NCI-H2029 treated with DMSO at 0.1 percent for 48 hours (cell line): ENCODE measurements at regions not wholly inside any gene's neighbourhood (a gene's known extent, or its start where the extent isn't known, plus 50 kb on each side); places are given as distances from the start of the nearest gene placed in this dataset.
A peak's percentile ranks its signal among the peaks of the same experiment; 100 is the strongest.

Experiments
- DNase-seq: peaks from one replicate; lab custom pipeline; 2025; lab: John Stamatoyannopoulos, UW

DNA sequence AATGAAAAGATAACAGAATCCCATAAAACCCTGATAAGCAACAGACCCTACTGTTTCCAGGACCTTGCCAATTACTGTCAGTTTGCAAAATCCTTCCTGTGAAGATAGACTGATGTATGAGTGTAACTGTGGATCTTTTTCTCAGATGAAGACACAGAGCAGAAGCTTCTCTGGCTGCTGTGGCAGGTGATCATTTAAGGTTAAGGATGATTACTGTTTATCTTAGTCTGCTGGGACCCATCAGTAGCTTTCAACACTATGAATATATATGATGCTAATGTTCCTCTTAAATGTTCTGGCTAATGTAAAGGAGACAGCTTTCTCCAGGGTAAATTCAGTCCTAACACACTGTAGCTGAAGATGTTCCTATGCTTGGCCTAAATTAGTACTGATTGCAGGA, 56.0 kb upstream of the CTTNBP2 start:
- DNase-seq: no peak

DNA sequence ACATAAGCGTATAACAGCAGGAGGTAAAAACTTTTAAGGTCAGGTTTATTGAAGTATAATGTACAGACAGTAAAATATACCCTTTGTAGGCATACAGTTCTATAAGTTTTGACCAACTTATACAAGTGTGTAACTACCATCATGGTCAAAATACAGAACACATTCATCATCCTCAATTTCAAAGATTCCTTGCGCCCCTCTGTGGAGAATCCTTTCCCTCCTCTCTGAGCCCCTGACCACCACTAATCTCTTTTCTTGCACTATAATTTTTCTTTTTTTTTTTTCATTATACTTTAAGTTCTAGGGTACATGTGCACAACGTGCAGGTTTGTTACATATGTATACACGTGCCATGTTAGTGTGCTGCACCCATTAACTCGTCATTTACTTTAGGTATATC, 58.1 kb upstream of the CTTNBP2 start:
- DNase-seq: no peak

DNA sequence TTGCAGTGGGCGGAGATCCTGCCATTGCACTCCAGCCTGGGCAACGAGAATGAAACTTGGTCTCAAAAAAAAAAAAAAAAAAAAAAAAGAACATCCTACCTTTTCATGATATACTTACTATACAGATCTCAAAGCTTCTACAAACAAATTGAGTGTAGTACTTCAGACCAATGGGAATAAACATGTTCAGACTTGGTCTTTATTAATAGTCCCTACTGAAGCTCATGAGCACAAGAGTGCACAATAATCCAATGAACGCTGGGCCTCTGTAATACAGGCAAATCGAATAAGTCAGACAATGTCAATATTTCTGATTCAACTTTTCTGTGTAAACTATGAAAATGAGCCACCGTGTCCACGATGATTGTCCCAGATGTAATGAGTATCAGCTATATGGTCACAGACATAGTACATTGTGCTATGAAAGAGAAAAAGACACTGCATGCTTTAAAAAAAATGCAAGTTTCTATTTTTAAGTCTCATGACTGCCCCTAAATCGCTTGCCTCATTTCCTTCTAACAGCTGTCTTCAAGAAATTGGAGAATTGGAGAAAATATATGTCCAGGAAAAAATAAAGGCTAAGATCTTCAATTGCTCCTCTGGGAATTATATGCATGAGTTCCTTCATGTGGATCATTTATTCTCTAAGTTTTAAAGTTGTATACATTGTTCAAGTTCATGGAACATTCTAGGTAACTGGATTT, 64.0 kb upstream of the CTTNBP2 start:
- DNase-seq: no peak

DNA sequence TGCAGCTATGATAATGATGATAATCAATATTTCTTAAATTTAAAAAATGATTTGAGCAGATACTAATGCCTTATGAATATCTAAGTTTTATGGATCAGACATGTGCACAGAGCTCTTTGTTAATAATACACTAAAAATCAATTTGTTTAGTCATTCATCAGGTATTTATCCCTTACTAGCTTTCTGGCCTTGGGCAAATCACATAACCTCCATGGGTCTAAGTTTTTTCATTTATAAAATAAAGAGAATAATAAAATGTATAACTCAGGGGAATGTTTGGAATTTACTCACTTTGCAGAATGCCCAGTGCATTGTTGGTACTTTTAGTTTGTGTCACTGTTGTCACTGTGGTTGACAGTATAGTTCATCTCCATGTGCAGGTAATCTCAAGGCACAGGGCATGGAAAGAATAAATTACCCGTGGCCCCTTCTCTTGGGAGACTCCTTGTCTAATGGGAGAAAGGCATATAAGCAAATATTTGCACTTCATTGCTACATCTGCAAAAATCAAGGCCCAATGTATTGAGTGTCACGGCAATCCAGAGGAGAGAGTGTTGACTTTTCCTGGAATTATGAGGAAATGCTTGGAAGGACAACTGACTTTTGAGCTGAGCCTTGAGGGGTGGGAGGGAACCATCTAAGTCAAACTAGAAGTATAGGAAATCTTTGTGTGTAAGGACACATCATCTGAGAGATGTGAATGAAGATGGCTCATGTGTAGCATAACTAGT, 64.7 kb upstream of the CTTNBP2 start:
- DNase-seq: no peak

DNA sequence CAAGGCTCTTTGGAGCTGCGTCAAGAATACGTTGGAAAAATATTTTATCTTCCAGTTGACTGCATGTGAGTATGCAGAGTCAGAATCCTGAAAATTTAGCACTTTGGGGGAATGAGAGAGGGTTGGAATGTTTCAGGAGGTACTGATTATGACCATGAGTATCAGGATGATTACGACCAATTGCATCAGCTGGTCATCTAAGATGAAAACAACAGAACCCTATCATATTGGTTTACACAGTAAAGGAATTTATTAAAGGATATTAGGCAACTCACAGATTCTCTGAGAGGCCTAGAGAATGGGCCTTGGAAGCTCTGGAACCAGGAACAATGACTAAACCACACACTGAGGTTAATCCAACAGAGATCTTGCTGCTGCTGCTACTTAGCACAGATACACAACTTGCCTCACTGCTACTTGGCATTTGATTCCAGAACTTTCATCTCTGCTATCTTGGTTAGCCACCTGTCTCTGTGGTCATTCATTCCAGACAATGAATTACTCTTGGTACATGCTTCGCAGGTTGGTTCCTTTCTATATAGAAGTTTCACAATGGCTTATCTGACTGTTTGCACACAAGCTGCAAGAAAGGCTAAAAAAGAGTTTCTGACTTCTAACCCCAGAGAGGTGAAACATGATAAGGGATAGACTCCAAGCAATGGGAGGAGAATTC, 68.0 kb upstream of the CTTNBP2 start:
- no peak for DNase-seq

DNA sequence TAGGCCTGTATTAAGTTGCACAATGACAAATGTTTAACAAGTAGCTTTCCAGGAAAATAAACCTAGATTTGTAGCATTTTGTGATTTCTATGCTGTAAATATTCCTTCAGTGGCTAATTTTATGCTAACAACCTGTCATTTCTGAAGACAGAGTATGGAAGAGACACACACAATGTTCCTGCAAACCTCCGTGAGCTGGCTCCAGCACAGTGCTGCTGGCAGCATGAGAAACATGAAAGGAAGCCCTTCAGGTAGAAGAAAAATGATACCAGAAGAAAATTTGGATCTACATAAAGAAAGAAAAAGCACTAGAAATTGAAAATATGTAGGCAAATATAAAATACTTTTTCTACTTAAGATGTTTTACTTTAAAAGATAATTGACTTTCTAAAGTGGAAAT, 69.5 kb upstream of the CTTNBP2 start:
- no peak for DNase-seq

DNA sequence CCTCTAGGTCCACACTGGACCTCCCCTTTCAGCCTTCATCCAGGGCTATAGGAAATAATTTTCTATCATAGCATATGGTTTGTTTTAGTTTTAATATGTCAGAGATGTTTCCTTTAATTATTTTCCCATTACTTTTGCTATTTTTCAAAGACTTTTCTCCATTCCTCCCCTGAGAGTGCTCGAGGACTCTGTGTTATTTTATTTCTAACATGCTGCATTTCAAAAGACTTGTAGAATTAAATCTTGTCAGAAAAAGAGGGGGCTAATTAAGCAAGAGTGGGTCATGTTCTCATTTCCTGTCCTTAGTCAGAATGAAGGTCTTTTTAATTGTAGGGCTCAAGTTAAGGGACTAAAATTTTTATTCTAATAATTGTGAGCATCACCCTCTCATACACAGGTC, 71.6 kb upstream of the CTTNBP2 start:
- no peak for DNase-seq

DNA sequence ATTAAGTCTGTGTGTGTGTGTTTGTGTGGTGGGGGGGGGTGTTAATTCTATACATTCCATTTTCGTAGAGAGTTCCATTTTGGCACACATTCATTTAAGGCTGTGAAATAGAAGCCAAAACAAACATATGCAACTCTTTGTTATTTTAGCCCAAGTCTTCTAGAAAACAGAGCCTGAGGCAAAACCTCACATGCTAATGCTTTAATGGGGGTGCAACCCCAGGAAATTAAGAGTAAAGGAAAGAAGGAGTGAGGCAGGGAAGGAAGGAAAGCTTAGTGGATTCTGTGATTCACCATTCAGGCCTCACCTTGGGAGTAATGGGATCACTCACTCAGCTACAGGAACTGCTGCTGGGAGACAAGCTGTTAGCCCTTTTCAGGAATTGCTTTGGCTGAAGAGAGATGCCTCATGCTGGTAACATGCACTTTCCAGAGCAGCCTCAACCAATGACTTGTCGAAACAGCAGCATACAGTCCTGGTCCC, 73.0 kb upstream of the CTTNBP2 start:
- DNase-seq: no peak

DNA sequence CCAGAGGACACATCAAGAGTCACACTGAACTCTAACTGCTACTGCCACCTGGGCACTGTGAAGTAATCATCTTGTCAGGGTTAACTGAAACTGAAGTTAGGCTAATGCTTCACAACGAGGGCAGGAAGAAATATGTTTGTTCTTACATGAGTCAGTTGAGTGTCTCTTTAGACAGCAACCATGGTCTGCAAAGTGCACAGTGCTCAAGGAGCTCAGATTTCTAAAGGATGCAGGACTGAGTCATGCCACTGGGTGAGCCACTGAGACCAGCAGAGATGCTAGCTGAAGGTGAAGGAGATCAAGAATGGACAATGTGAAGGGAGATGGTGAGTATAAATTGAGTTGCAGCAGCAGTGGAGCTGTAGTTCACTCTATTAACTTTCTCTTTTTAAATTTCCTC, 76.0 kb upstream of the CTTNBP2 start:
- DNase-seq: no peak

- DNase-seq: no peak
These were observed 77.5 kb upstream of the CTTNBP2 start for GRCh38 chr7:117950601-117951260.

DNA sequence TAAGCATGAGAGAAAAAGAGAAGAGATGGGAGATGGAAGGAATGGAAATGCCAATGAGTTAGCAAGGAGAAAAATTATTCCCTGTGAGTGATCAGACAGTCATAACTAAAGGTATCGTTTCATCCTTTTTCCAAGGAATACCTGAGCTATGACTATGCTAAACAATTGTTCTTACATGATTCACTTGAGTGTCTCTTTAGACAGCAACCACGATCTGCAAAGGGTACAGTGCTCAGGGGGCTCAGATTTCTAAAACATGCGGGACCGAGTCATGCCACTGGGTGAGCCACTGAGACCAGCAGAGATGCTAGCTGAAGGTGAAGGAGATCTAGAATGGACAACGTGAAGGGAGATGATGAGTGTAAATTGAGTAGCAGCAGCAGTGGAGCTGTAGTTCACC, 78.0 kb upstream of the CTTNBP2 start:
- no peak for DNase-seq

DNA sequence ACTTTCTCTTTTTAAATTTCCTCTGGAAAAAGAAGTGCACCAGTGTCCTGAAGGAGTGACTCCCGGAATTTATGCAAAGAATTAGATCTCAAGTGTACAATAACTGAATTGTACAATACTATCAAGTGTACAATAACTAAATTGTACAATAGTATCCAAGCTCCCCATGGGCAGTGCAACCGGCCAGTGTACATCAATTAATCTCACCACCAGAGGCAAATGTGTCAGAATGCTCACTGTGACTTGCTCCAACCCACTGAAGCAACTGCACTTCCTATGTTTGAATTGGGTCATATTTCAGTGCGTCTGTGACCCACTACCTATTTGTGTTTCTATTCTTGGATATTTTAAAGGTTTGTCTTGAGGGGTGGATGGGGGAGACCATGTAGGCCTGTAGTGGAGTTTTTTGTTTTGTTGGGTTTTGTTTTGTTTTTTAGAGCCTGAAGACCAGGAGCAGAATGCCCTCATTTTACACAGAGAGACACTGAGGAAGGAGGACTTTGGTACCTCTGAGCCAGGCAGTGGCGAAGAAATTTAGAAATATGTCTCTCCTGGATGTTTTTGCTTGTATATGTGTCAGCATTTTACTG, 78.5 kb upstream of the CTTNBP2 start:
- peak; percentile 46 for DNase-seq

DNA sequence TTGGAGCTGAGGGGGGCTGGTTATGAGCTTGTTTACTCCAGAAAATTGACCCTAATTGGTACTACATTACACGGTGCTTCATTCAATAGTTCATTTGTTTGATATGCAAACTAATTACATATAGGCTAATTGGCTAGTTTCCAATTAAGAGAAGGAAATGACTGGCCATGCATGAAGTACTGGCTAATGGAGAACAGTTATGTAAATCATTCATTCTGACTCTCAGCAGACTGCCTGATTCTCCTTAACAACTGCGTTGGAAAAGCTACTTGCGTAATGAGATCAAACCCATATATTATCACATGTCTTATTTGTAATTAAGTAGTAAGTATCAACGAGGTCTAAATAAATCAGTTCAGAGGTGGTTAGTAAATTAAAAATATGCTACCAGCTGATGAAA, 81.8 kb upstream of the CTTNBP2 start:
- no peak for DNase-seq

DNA sequence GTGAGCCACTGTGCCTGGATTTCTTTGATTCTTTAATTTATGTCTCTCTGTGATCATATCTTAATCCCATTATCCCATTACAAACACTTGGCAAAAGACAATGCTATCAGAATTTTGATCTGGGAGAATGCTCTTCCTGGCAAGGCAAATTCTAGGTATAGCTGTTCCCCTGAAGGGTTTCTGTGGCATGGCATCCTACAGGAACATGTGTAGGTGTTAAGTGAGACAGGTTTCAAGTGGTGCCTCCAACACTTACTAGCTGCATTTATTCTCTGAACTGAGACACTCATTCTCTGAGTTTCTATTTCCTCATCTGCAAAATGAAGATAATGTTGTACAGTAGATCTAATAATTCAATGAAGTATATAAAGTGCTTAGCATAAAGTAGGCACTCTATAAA, 87.1 kb upstream of the CTTNBP2 start:
- no peak for DNase-seq

DNA sequence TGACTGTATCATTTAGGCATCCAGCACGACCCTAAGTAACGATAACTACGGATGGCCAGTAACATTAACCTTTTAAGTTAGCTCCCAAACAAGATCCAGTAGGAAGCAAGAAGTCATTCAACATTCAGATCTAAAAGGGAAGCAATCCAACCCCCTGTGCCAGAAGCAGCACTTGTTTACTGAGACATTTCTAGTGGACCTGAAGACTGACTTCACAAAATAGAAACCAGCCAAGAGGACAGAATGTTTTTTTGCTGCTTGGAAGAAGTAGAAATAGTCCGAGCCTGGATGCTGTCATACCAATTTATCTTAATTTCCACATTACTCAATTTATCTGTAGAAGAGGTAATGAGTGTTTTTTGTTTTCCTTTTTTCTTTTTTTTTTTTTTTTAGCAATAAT, 88.0 kb upstream of the CTTNBP2 start:
- no peak for DNase-seq

DNA sequence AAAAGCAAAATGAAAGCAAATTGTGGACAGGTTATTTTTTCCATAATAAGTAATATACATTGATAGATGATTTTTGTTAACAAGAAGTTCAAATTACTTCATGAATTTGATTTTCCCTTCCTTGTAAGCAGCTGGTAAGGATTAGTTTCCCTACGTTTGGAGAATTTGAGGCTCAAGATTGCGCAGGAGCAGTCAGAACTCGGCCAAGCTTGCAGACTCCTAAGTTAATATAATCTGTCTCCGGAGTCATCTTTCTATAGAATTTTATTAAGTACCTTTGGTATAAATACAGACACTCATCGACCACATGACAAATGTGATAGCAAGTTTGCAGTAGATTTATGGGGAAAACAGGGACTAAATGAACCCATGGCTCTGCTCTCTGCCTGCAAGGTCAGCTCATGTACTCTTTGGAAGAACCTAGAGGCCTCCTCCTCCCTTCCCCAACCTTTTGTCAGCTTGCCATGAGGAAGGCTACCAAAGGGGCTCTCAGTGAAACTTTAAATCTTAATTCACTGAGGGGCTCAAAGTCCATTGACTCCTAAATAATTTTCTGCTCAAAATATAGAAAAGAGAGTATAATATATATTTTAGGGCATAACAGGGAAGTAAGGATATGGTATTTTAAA, 89.2 kb upstream of the CTTNBP2 start:
- no peak for DNase-seq

- DNase-seq: no peak
These were observed 90.3 kb upstream of the CTTNBP2 start for GRCh38 chr7:117963264-117964197.

GRCh38 chr7:117970801-117971200, 97.6 kb upstream of the CTTNBP2 start:
- DNase-seq: no peak

GRCh38 chr7:117971556-117972244, 98.5 kb upstream of the CTTNBP2 start:
- no peak for DNase-seq

DNA sequence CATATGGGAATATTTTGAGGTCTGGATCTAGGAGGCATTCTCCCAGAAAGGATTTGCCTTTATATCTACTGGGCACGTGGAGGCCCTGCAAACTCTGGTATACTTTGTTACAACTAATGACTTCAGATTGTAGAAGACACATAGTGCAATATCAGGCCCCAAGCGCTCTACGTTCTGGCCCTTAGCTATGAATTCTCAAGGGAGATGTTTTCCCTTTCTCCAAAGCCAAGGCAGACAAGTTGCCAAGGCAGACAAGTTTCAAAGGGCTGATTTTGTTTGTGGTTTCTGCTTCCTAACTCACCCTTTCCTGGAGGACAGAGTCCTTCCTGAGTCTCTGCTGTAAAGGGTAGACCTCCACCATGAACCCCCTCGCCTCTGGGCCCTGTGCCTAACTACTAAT, 99.4 kb upstream of the CTTNBP2 start:
- DNase-seq: no peak
